Endothelial cell of umbilical vein (primary cell): ENCODE measurements at regions not wholly inside any gene's neighbourhood (a gene's known extent, or its start where the extent isn't known, plus 50 kb on each side); places are given as distances from the start of the nearest gene placed in this dataset.

Source experiments
- BruUV-seq: library from RNA; stranded (reverse); fragments of 400-500 nt; replicated peaks from 2 replicates; lab custom pipeline; 2021; lab: Mats Ljungman, UMichigan
- CTCF ChIA-PET: fragments of 300-600, 350-600 bp; sonication (Branson Sonifier 250); formaldehyde crosslinking; loops from one replicate; lab custom pipeline; 2021; ENCODE audit warnings: antibody characterized with exemption, inconsistent platforms; lab: Charles Lee
- POLR2A ChIA-PET: fragments of 300-600, 350-600 bp; sonication (Branson Sonifier 250); formaldehyde crosslinking; loops from one replicate; lab custom pipeline; 2021; ENCODE audit warnings: antibody characterized with exemption, inconsistent platforms; lab: Charles Lee
- DNase-seq: peaks from one replicate; pipeline ENCODE4 v3.0.0-alpha.2; 2011; ENCODE audit warnings: low read depth, low spot score
- FAIRE-seq: peaks from 2 replicates; lab custom pipeline; 2011; peaks lifted over from hg19 to GRCh38; lab: Jason Lieb, UNC
- H2AFZ ChIP-seq: 2 replicates; pipeline ENCODE4 v1.6.0; 2012; ENCODE audit warnings: low read depth, low read length, control low read depth, inconsistent platforms
- H3K27ac ChIP-seq: 2 replicates; pipeline ENCODE4 v1.5.1; 2011; ENCODE audit warnings: low read depth, mild to moderate bottlenecking, control low read depth, low read length, moderate library complexity; ENCODE audit not compliant: insufficient read depth
- H3K27me3 ChIP-seq, 2 experiments: 2 replicates each; pipeline versions ENCODE4 v1.6.0 to v1.6.1; 2011; ENCODE audit warnings: low read length in 2 of 2, mixed read lengths in 1 of 2; ENCODE audit not compliant: control insufficient read depth in 2 of 2, insufficient read depth in 2 of 2
- H3K36me3 ChIP-seq, 2 experiments: 2 replicates in 1 of 2; 3 replicates in 1 of 2; pipeline ENCODE4 v1.5.1; 2011; ENCODE audit warnings: low read length in 2 of 2, mild to moderate bottlenecking in 1 of 2, moderate library complexity in 1 of 2; ENCODE audit not compliant: control insufficient read depth in 2 of 2, insufficient read depth in 2 of 2; ENCODE audit errors: extremely low read depth in 1 of 2
- H3K4me1 ChIP-seq: 3 replicates; pipeline ENCODE4 v1.5.1; 2011; ENCODE audit warnings: mild to moderate bottlenecking, low read length; ENCODE audit not compliant: control insufficient read depth, insufficient read depth; ENCODE audit errors: extremely low read depth
- H3K4me2 ChIP-seq: 2 replicates; pipeline ENCODE4 v1.6.1; 2011; ENCODE audit warnings: low read length, control low read depth, mixed read lengths; ENCODE audit not compliant: insufficient read depth
- H3K4me3 ChIP-seq, 3 experiments: fragments of 200-600 bp in 1 of 3; sonication (generic), shearing (Covaris generic) in 1 of 3; replicated peaks in 1 of 3; 2 replicates each; pipeline ENCODE4 v1.5.1; 2011 to 2016; ENCODE audit warnings: control low read depth in 3 of 3, low read length in 3 of 3, mild to moderate bottlenecking in 2 of 3, inconsistent platforms in 1 of 3, low read depth in 1 of 3, moderate library complexity in 1 of 3; ENCODE audit not compliant: insufficient read depth in 1 of 3
- H3K79me2 ChIP-seq: 2 replicates; pipeline ENCODE4 v1.6.0; 2012; ENCODE audit warnings: low read length, inconsistent platforms; ENCODE audit not compliant: control insufficient read depth, insufficient read depth
- H3K9ac ChIP-seq: replicated peaks from 2 replicates; pipeline ENCODE3; 2011; ENCODE audit warnings: low read length, control low read depth; ENCODE audit not compliant: insufficient read depth; ENCODE audit errors: extremely low read depth
- H3K9me1 ChIP-seq: replicated peaks from 3 replicates; pipeline ENCODE4 v1.6.0; 2011; ENCODE audit warnings: mild to moderate bottlenecking, low read length; ENCODE audit not compliant: control insufficient read depth, insufficient read depth; ENCODE audit errors: extremely low read depth
- H3K9me3 ChIP-seq: replicated peaks from 2 replicates; pipeline ENCODE4 v1.5.1; 2012; ENCODE audit warnings: low read length, inconsistent platforms; ENCODE audit not compliant: control insufficient read depth, insufficient read depth
- H4K20me1 ChIP-seq: replicated peaks from 2 replicates; pipeline ENCODE3; 2011; ENCODE audit warnings: mild to moderate bottlenecking, low read length; ENCODE audit not compliant: control insufficient read depth, insufficient read depth; ENCODE audit errors: extremely low read depth
- EZH2 ChIP-seq: IDR thresholded peaks from 2 replicates; pipeline ENCODE4 v1.6.1; 2012; ENCODE audit warnings: borderline replicate concordance, low read depth, mild to moderate bottlenecking, moderate library complexity, low read length, inconsistent platforms; ENCODE audit not compliant: severe bottlenecking
- FOS ChIP-seq: IDR thresholded peaks from 2 replicates; pipeline ENCODE4 v1.6.1; 2011; ENCODE audit warnings: mild to moderate bottlenecking, low read length, moderate library complexity, borderline replicate concordance; ENCODE audit not compliant: insufficient read depth
- GATA2 ChIP-seq: IDR thresholded peaks from 2 replicates; pipeline ENCODE4 v1.7.0; 2011; ENCODE audit warnings: low read depth, mild to moderate bottlenecking, moderate library complexity, mixed read lengths, low read length; ENCODE audit not compliant: insufficient read length, insufficient read depth
- JUN ChIP-seq: IDR thresholded peaks from 2 replicates; pipeline ENCODE4 v1.6.1; 2011; ENCODE audit warnings: borderline replicate concordance, low read depth; ENCODE audit not compliant: insufficient read length, insufficient read depth
- MYC ChIP-seq: IDR thresholded peaks from one replicate; pipeline ENCODE4 v1.6.1; 2011; ENCODE audit warnings: mild to moderate bottlenecking, low read depth, low read length
- POLR2A ChIP-seq: IDR thresholded peaks from 2 replicates; pipeline ENCODE4 v1.6.1; 2012; ENCODE audit warnings: low read depth, mild to moderate bottlenecking, control low read depth, low read length
- POLR2AphosphoS5 ChIP-seq: IDR thresholded peaks from 2 replicates; pipeline ENCODE4 v1.6.1; 2012; ENCODE audit warnings: low read depth, mild to moderate bottlenecking, control low read depth, low read length, moderate library complexity; ENCODE audit not compliant: insufficient read depth
- dilution Hi-C: fragments of 300-500 bp; cut with MboI; formaldehyde crosslinking; loops from one replicate; pipeline ENCODE4 v1.15.0; 2019; ENCODE audit warnings: low sequenced_read_pairs; ENCODE audit not compliant: extremely low pct_ligation_motif_present
- intact Hi-C: fragments of 100-400 bp; cut with micrococcal nuclease; formaldehyde crosslinking; loops from one replicate; pipeline ENCODE4 v1.10.0; 2022
- TF ChIP-seq, protein P1 (sequence below), 2 donors: IDR thresholded peaks; 1 replicate in 1 of 2; 2 replicates in 1 of 2; pipeline ENCODE4 v1.5.1; 2011; ENCODE audit warnings: low read length in 2 of 2, mild to moderate bottlenecking in 2 of 2, moderate library complexity in 2 of 2, control low read depth in 1 of 2, inconsistent platforms in 1 of 2, low read depth in 1 of 2; ENCODE audit not compliant: insufficient read depth in 1 of 2; ENCODE audit errors: extremely low read depth in 1 of 2
- TF ChIP-seq, protein P2 (sequence below): IDR thresholded peaks from 2 replicates; pipeline ENCODE4 v1.6.1; 2011; ENCODE audit not compliant: insufficient read depth, insufficient read length

DNA sequence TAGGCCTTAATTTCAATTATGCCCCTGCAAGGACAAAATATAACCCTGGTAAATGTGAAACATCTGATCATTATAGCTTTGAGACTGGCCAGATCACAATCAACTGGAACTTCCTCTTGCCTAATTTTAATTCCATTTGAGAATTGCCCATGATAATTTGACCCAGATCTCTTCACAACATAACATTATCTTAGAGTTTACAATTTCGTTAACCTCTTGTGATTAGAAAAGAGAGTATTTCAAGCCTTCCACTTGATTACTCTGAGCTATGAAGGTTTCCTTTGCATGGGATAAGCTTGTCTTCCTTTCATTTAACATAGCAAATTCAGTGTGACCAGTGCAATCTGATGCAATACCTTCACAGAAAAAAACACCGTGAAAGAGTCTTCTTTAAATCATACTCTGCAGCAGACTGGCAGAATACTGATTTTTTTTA is 143.6 kb downstream of the DUSP6 start:
- dilution Hi-C loops (no loop called here), intact Hi-C loops (no loop called here)
- Histone ChIP-seq H3K36me3 (no peaks in the 10 kb centered on the region), H2AFZ (no peak overlapping the region), H4K20me1 (no peaks in the 10 kb centered on the region), H3K9me1 (no peaks in the 10 kb centered on the region), H3K4me1 (peaks cover 7% of the 10 kb centered on the region), H3K27ac (no peak overlapping the region), H3K9me3 (no peaks in the 10 kb centered on the region), H3K4me3 (no peak overlapping the region), H3K27me3 (no peaks in the 10 kb centered on the region), H3K4me2 (no peak overlapping the region), H3K79me2 (no peaks in the 10 kb centered on the region), H3K9ac (no peak overlapping the region)
- no peak for DNase-seq
- BruUV-seq, result no TSS peak
- ChIA-PET POLR2A (no interaction called here), CTCF (no interaction called here)
- TF ChIP-seq, protein P1, sequence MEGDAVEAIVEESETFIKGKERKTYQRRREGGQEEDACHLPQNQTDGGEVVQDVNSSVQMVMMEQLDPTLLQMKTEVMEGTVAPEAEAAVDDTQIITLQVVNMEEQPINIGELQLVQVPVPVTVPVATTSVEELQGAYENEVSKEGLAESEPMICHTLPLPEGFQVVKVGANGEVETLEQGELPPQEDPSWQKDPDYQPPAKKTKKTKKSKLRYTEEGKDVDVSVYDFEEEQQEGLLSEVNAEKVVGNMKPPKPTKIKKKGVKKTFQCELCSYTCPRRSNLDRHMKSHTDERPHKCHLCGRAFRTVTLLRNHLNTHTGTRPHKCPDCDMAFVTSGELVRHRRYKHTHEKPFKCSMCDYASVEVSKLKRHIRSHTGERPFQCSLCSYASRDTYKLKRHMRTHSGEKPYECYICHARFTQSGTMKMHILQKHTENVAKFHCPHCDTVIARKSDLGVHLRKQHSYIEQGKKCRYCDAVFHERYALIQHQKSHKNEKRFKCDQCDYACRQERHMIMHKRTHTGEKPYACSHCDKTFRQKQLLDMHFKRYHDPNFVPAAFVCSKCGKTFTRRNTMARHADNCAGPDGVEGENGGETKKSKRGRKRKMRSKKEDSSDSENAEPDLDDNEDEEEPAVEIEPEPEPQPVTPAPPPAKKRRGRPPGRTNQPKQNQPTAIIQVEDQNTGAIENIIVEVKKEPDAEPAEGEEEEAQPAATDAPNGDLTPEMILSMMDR (IDR thresholded peaks at IDR 0.05; ENCODE audit: extremely low read depth in 1 of 2, insufficient read depth in 1 of 2, low read depth in 1 of 2, low read length in 2 of 2), result no peak
- TF ChIP-seq JUN, result no peak
- no peak for TF ChIP-seq FOS
- no peak for TF ChIP-seq POLR2AphosphoS5
- no peak for TF ChIP-seq POLR2A
- no peak for TF ChIP-seq EZH2
- TF ChIP-seq, protein P2, sequence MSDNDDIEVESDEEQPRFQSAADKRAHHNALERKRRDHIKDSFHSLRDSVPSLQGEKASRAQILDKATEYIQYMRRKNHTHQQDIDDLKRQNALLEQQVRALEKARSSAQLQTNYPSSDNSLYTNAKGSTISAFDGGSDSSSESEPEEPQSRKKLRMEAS, result no peak
- no peak for TF ChIP-seq GATA2
- no peak for TF ChIP-seq MYC
- no peak for FAIRE-seq
